HG03025 (cell line): ENCODE measurements at regions not wholly inside any gene's neighbourhood (a gene's known extent, or its start where the extent isn't known, plus 50 kb on each side); places are given as distances from the start of the nearest gene placed in this dataset.
"Not testable (repeated sequence)": the region's sequence is repeated elsewhere in the genome, so short reads cannot be mapped to it uniquely, and the experiment has no call there.

Experiments
- ATAC-seq: cut with Tn5 transposase; IDR thresholded peaks from one replicate; pipeline ENCODE4 v1.9.1; 2021; ENCODE audit warnings: mild to moderate bottlenecking, moderate library complexity; ENCODE audit not compliant: unreplicated experiment, low FRiP score

DNA sequence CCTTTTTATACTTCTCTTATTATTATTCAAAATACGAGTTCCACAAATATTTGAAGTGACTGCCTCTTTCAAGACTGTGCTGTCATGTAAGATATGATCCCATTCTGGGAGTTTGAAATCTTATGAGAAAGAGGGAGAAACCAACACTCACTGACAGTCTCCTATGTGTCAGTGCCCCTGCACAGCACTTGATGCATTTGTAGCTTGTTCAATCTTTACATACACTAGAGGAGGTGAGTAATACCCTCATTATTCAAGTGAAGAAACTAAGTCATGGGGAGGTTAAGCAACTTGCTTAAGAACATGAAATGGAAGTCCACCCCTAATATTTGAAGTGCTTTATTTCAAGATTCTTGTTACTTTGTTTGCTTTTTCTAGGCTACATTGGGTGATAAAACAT is 459.5 kb upstream of the FANCL start:
- ATAC-seq: no peak

- no peak for ATAC-seq
Observed at GRCh38 chr2:58699411-58699810, 458.3 kb upstream of the FANCL start.

DNA sequence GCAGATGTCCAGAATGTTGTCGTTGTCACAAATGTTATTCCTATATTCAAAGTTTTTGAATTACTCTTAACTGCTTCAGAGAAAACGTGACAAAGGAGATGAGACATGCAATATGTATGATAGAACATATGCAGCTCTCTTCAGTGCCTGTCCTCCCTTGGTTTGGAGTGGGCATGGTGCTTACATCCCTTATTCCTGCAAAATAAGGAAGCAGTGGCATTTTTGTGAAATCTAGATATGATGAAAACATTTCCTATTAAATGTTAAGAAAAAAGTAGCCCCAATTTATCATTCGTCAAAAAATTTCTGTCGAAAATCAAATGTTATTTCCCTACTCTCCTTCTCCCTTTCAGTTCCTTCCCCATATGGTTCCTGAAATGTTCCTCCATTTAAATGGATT is 457.5 kb upstream of the FANCL start:
- ATAC-seq: no peak

DNA sequence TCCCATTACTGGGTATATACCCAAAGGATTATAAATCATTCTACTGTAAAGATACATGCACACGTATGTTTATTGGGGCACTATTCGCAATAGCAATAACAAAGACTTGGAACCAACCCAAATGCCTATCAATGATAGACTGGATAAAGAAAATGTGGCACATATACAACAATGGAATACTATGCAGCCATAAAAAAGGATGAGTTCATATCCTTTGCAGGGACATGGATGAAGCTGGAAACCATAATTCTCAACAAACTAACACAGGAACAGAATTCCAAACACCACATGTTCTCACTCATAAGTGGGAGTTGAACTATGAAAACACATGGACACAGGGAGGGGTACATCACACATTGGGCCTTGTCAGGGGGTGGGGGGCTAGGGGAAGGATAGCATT is 453.0 kb upstream of the FANCL start:
- not testable (repeated sequence) for ATAC-seq

DNA sequence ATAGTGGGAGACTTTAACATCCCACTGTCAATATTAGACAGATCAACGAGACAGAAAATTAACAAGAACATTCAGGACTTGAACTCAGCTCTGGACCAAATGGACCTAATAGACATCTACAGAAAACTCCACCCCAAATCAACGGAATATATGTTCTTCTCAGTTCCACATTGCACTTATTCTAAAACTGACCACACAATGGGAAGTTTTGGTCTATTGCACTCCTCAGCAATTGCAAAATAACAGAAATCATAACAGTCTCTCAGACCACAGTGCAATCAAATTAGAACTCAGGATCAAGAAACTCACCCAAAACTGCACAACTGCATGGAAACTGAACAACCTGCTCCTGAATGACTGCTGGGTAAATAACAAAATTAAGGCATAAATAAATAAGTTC is 449.9 kb upstream of the FANCL start:
- ATAC-seq: not testable (repeated sequence)

DNA sequence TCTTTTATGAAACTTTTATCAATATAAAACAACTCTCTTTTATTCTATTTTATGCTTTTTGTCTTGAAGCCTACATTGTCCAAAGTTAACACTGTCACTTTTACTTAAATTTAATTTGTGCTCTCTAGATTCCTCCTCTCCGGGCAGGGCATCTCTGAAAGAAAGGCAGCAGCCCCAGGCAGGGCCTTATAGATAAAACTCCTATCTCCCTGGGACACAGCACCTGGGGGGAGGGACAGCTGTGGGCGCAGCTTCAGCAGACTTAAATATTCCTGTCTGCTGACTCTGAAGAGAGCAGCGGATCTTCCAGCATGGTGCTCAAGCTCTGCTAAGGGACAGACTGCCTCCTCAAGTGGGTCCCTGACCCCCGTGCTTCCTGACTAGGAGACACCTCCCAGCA is 447.7 kb upstream of the FANCL start:
- ATAC-seq: no peak

GRCh38 chr2:58686776-58687175 is 445.7 kb upstream of the FANCL start:
- ATAC-seq: no peak

DNA sequence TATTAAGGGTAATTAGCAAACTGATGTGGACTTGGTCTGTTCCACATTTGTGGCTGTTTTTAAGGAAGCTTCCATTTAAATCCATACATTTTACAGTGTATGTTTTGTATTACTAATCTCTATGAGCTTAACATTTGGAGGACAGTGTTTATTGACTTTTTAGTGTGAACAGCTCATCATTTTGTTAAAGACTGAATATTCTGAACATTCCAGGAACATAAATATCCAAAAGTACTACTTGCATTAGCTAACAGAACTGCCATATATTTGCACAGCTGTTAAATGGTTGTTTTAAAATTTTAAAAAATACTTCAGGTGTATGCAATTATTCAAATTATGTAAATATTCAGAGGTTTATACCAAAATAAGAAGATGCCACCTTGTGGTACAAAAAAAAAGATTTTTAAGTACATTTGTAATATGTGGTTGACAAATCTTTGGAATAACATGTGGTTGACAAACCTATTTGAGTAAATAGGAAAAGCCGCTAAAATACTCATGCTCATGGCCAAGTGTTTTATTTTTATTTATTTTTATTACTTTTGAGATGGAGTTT is 439.7 kb upstream of the FANCL start:
- no peak for ATAC-seq

DNA sequence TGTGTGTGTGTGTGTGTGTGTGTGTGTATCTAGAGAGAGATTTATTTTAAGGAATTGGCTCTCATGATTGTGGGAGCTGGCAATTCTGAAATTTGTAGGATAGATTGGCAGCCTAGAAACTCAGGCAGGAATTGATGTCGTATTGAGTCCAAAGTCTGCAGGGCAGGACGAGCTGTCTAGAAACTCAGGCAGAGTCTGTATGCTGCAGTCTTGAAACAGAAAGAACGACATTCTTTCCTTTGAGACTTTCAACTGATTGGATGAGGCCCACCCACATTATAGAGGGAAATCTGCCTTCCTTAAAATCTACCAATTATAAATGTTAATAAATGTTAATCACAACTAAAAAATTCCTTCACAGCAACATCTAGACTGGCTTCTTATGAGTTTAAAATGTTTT is 436.6 kb upstream of the FANCL start:
- ATAC-seq: no peak

GRCh38 chr2:58671675-58672074 is 430.6 kb upstream of the FANCL start:
- no peak for ATAC-seq

DNA sequence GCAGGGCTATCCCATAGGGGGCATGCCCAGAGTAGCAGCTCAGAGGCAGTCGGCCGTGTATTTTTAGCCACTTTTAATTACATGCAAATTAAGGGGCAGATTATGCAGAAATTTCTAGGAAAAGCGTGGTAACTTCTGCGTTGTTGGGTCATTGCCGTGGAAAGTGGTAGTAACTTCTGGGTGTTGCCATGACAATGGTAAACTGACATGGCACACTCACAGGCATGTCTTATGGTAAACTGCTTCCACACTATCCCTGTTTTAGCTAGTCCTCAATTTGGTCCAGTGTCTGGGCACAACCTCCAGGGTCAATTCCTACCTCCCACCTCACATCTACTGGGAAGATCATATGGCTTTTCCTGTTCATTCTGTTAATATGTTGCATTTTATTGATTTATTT is 428.9 kb upstream of the FANCL start:
- ATAC-seq: no peak

DNA sequence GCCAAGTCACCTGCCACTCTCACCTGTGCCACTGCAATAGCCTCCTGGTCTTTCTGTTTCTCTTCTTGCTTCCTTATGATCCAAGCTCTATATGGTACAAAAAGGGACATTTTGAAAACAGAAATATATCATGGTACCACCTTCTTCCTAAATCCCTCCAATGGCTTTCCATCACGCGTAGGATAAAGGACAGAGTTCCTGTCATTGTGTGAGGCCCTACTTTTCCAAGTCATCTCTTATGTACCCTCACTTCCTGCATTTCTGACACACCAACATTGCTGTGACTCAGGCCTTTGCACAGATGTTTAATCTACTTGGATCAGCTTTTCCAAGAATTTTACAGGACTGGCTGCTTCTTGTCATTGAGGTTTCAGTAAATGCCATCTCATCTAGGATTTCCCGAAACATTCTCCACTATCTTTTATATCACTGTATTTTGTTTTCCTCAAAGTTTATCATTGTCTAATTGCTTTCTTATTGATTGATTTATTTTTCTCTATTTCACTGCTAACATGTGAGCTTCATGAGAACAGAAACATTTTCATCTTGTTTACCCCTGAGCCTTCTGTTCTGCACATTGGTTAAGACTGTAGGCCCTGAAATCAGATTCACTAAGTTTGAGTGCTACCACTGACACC is 426.1 kb upstream of the FANCL start:
- no peak for ATAC-seq

DNA sequence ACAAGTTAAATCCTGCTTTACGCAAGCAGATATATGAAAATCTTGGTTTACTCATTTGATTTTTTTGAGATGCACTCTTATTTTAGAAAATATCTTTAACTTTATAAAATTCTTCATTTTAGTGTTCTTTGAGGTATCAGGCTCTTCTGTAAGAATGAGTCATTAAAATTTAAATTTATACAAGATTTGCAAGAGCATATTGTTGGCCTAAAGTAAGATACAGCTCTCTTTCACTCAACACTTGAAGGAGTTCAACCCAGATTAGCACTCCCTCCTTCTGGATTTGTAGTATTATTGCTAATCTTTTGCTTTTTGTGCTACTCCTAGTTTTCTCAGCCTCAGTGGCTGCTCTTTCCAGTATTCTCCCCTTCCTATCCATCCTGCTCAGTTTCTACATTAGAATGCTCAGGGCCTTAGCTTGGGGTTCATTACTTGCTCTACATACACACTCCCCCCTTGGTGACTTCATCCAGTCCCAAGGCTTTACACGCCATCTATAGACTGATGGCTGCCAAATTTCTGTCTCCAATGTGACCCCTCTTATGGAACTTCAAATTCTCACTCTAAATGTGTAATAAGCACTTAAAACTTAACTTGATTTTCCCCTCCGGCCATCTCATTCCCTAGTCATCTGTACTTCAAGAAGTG is 425.3 kb upstream of the FANCL start:
- no peak for ATAC-seq

DNA sequence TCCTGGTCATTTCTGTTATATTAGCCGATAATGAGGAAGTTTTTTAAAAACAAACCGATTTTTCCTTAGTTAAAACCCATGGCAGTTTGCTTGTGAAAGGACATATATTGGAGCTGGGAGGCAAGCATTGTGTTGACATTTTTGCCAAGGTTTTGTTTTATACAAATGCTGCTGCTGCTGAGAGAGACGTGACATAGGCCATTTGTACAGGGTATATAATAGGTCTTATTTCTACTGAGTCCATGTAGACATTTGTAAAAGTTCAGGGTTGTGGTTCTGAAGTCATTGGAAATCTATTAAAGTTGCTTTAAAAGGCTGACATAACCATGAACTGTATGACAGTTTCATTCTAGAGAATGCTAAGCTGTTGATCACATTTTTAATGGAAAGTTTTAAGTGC is 424.0 kb upstream of the FANCL start:
- no peak for ATAC-seq

- no peak for ATAC-seq
Observed at GRCh38 chr2:58664523-58665151, 423.5 kb upstream of the FANCL start.

DNA sequence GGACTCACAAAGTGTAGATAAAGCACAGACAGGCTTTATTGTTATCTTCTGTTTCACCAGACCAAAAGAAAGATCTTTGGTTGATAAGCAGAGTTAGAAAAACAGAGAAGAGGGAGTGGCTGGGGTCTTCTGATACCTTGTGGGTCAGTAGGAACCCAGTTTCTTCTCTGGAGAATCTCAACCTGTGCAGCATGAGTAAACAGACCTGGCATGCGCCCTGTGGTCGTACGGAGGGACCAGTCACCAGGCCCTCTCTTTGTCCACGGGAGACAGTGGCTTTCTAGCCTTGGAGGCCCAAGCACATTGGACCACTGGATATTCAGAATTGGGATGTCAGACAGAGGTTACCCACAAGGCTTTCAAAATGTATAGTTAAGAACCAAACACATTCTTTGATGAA is 418.9 kb upstream of the FANCL start:
- no peak for ATAC-seq

DNA sequence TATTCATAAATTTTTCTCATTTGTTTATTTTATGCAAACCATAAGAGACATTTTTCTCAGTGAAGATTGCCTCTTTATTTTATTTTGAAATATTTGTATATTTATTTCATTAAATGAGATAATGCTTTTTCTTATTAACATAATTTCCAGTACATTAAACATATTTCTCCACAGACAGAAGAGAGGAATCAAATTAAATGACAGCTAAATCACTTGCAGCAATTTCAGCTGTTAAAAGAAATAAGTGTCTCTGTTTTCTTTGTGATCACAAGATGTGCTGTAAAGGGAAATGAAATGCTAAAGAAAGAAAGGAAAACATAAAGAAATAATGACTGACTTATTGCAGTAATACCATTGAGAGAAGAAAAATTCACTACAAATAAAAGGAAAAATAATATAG is 414.0 kb upstream of the FANCL start:
- no peak for ATAC-seq

GRCh38 chr2:58651930-58652329 is 410.8 kb upstream of the FANCL start:
- no peak for ATAC-seq

- ATAC-seq: no peak
Observed at GRCh38 chr2:58650781-58651180, 409.7 kb upstream of the FANCL start.

DNA sequence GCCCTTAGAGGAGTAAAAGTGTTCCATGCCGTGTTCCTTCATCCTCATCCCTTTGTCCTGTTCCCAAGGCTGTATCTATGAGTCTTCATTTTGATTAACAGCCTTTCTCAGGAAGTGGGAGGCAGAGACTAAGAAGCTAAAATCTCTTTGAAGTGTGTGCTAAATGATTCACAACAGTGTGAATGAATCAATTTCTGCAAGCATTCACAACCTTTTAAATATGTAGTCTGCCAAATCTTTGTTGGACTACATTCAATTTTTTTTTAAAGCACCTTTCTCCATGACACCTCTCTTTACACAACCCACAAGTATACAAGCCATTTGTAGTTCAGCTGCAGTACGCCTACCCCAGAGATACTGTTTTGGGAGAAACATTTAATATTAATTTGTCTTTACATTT is 408.6 kb upstream of the FANCL start:
- no peak for ATAC-seq

GRCh38 chr2:58645017-58645416 is 403.9 kb upstream of the FANCL start:
- no peak for ATAC-seq

DNA sequence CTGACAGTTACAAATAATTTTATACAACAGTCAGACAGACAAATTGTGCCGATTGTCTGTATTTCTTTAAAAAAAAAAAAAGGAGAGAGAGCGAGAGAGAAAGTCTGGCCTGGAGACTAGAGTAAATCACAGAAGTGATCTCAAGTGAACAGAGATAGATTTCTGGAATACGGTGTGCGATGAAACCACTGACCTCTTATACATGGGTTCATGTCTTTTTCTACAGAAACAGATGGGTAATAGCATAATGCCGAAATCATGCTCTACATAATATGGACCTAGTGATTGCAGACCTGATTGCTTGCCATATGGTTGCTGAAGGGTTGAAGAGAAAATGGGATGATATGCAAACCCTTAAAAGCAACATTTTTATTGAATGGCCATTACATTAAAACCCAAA is 403.3 kb upstream of the FANCL start:
- ATAC-seq: no peak
